Hepatocyte (in vitro differentiated cells): ENCODE measurements at regions not wholly inside any gene's neighbourhood (a gene's known extent, or its start where the extent isn't known, plus 50 kb on each side); places are given as distances from the start of the nearest gene placed in this dataset.

Source experiments
- EZH2 ChIP-seq: fragments of 200-600 bp; sonication (generic); IDR thresholded peaks from 2 replicates; pipeline ENCODE4 v1.6.1; 2016; ENCODE audit warnings: antibody characterized with exemption, mild to moderate bottlenecking, borderline replicate concordance
- TF ChIP-seq, protein P1 (sequence below): fragments of 200-600 bp; sonication (generic); IDR thresholded peaks from 2 replicates; pipeline ENCODE4 v1.5.1; 2016; ENCODE audit warnings: antibody characterized with exemption, mild to moderate bottlenecking; ENCODE audit not compliant: poor library complexity

- no peak for TF ChIP-seq EZH2
- TF ChIP-seq, protein P1, sequence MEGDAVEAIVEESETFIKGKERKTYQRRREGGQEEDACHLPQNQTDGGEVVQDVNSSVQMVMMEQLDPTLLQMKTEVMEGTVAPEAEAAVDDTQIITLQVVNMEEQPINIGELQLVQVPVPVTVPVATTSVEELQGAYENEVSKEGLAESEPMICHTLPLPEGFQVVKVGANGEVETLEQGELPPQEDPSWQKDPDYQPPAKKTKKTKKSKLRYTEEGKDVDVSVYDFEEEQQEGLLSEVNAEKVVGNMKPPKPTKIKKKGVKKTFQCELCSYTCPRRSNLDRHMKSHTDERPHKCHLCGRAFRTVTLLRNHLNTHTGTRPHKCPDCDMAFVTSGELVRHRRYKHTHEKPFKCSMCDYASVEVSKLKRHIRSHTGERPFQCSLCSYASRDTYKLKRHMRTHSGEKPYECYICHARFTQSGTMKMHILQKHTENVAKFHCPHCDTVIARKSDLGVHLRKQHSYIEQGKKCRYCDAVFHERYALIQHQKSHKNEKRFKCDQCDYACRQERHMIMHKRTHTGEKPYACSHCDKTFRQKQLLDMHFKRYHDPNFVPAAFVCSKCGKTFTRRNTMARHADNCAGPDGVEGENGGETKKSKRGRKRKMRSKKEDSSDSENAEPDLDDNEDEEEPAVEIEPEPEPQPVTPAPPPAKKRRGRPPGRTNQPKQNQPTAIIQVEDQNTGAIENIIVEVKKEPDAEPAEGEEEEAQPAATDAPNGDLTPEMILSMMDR: no peak
These were observed 54.7 kb upstream of the EPHA5 start for GRCh38 chr4:65724973-65725372.
